ENCODE measurements at regions not wholly inside any gene's neighbourhood (a gene's known extent, or its start where the extent isn't known, plus 50 kb on each side); places are given as distances from the start of the nearest gene placed in this dataset.

GRCh38 chr12:83660727-83661358 is 974.1 kb downstream of the TMTC2 start:
- Histone ChIP-seq H3K27me3 (ENCODE audit: control insufficient read depth in 2 of 2, insufficient read depth in 2 of 2, low read length in 2 of 2) (no peaks in the 10 kb centered on the region), H3K9ac (ENCODE audit: low read depth in 1 of 2, low read length in 2 of 2) (no peak overlapping the region), H3K9me3 (ENCODE audit: control insufficient read depth in 2 of 2, low read length in 2 of 2) (no peaks in the 10 kb centered on the region), H3K4me1 (ENCODE audit: control insufficient read depth in 2 of 2, insufficient read depth in 2 of 2, low read length in 2 of 2) (no peaks in the 10 kb centered on the region), H3K27ac (ENCODE audit: low read depth in 2 of 2, low read length in 2 of 2) (no peak overlapping the region), H3K4me3 (ENCODE audit: low read length in 2 of 2) (no peak overlapping the region), H3K36me3 (ENCODE audit: control insufficient read depth in 2 of 2, insufficient read depth in 2 of 2, low read length in 2 of 2) (no peaks in the 10 kb centered on the region)

GRCh38 chr12:83659321-83659720 is 972.6 kb downstream of the TMTC2 start:
- Histone ChIP-seq H3K27ac (ENCODE audit: low read depth in 2 of 2, low read length in 2 of 2) (no peak overlapping the region), H3K27me3 (ENCODE audit: control insufficient read depth in 2 of 2, insufficient read depth in 2 of 2, low read length in 2 of 2) (no peaks in the 10 kb centered on the region), H3K9me3 (ENCODE audit: control insufficient read depth in 2 of 2, low read length in 2 of 2) (no peaks in the 10 kb centered on the region), H3K36me3 (ENCODE audit: control insufficient read depth in 2 of 2, insufficient read depth in 2 of 2, low read length in 2 of 2) (no peaks in the 10 kb centered on the region), H3K4me3 (ENCODE audit: low read length in 2 of 2) (no peak overlapping the region), H3K9ac (ENCODE audit: low read depth in 1 of 2, low read length in 2 of 2) (no peak overlapping the region), H3K4me1 (ENCODE audit: control insufficient read depth in 2 of 2, insufficient read depth in 2 of 2, low read length in 2 of 2) (no peaks in the 10 kb centered on the region)

GRCh38 chr12:83656004-83656403 is 969.3 kb downstream of the TMTC2 start:
- Histone ChIP-seq H3K9me3 (ENCODE audit: control insufficient read depth in 2 of 2, low read length in 2 of 2) (no peaks in the 10 kb centered on the region), H3K36me3 (ENCODE audit: control insufficient read depth in 2 of 2, insufficient read depth in 2 of 2, low read length in 2 of 2) (no peaks in the 10 kb centered on the region), H3K4me1 (ENCODE audit: control insufficient read depth in 2 of 2, insufficient read depth in 2 of 2, low read length in 2 of 2) (no peaks in the 10 kb centered on the region), H3K9ac (ENCODE audit: low read depth in 1 of 2, low read length in 2 of 2) (no peak overlapping the region), H3K27ac (ENCODE audit: low read depth in 2 of 2, low read length in 2 of 2) (no peak overlapping the region), H3K4me3 (ENCODE audit: low read length in 2 of 2) (no peak overlapping the region), H3K27me3 (ENCODE audit: control insufficient read depth in 2 of 2, insufficient read depth in 2 of 2, low read length in 2 of 2) (no peaks in the 10 kb centered on the region)

- H3K9me3 ChIP-seq (ENCODE audit: control insufficient read depth in 2 of 2, low read length in 2 of 2), result peaks cover 0 to 6% of the 10 kb centered on the region in 2 donors
- no peak overlapping the region for H3K4me3 ChIP-seq (ENCODE audit: low read length in 2 of 2)
- no peak overlapping the region for H3K27ac ChIP-seq (ENCODE audit: low read depth in 2 of 2, low read length in 2 of 2)
- H3K4me1 ChIP-seq (ENCODE audit: control insufficient read depth in 2 of 2, insufficient read depth in 2 of 2, low read length in 2 of 2), result no peaks in the 10 kb centered on the region
- no peaks in the 10 kb centered on the region for H3K27me3 ChIP-seq (ENCODE audit: control insufficient read depth in 2 of 2, insufficient read depth in 2 of 2, low read length in 2 of 2)
- H3K36me3 ChIP-seq (ENCODE audit: control insufficient read depth in 2 of 2, insufficient read depth in 2 of 2, low read length in 2 of 2), result no peaks in the 10 kb centered on the region
- H3K9ac ChIP-seq (ENCODE audit: low read depth in 1 of 2, low read length in 2 of 2), result no peak overlapping the region
These were observed 955.5 kb downstream of the TMTC2 start for GRCh38 chr12:83642205-83642604.

- no peak overlapping the region for H3K9ac ChIP-seq (ENCODE audit: low read depth in 1 of 2, low read length in 2 of 2)
- H3K27ac ChIP-seq (ENCODE audit: low read depth in 2 of 2, low read length in 2 of 2), result no peak overlapping the region
- no peaks in the 10 kb centered on the region for H3K4me1 ChIP-seq (ENCODE audit: control insufficient read depth in 2 of 2, insufficient read depth in 2 of 2, low read length in 2 of 2)
- no peaks in the 10 kb centered on the region for H3K36me3 ChIP-seq (ENCODE audit: control insufficient read depth in 2 of 2, insufficient read depth in 2 of 2, low read length in 2 of 2)
- H3K9me3 ChIP-seq (ENCODE audit: control insufficient read depth in 2 of 2, low read length in 2 of 2), result peaks cover 0 to 6% of the 10 kb centered on the region in 2 donors
- no peak overlapping the region for H3K4me3 ChIP-seq (ENCODE audit: low read length in 2 of 2)
- H3K27me3 ChIP-seq (ENCODE audit: control insufficient read depth in 2 of 2, insufficient read depth in 2 of 2, low read length in 2 of 2), result no peaks in the 10 kb centered on the region
These were observed 955.1 kb downstream of the TMTC2 start for GRCh38 chr12:83641789-83642188.

- H3K9me3 ChIP-seq (ENCODE audit: control insufficient read depth in 2 of 2, low read length in 2 of 2), result no peaks in the 10 kb centered on the region
These were observed 948.1 kb downstream of the TMTC2 start for GRCh38 chr12:83634726-83635267.

GRCh38 chr12:83630526-83630925 is 943.8 kb downstream of the TMTC2 start:
- Histone ChIP-seq H3K27me3 (ENCODE audit: control insufficient read depth in 2 of 2, insufficient read depth in 2 of 2, low read length in 2 of 2) (no peaks in the 10 kb centered on the region), H3K36me3 (ENCODE audit: control insufficient read depth in 2 of 2, insufficient read depth in 2 of 2, low read length in 2 of 2) (no peaks in the 10 kb centered on the region), H3K9ac (ENCODE audit: low read depth in 1 of 2, low read length in 2 of 2) (no peak overlapping the region), H3K4me1 (ENCODE audit: control insufficient read depth in 2 of 2, insufficient read depth in 2 of 2, low read length in 2 of 2) (no peaks in the 10 kb centered on the region), H3K27ac (ENCODE audit: low read depth in 2 of 2, low read length in 2 of 2) (no peak overlapping the region), H3K4me3 (ENCODE audit: low read length in 2 of 2) (no peak overlapping the region), H3K9me3 (ENCODE audit: control insufficient read depth in 2 of 2, low read length in 2 of 2) (no peaks in the 10 kb centered on the region)

More at GRCh38 chr12:83634726-83635267, 948.1 kb downstream of the TMTC2 start:
- Histone ChIP-seq H3K27ac (ENCODE audit: low read depth in 2 of 2, low read length in 2 of 2) (no peak overlapping the region), H3K4me3 (ENCODE audit: low read length in 2 of 2) (no peak overlapping the region), H3K36me3 (ENCODE audit: control insufficient read depth in 2 of 2, insufficient read depth in 2 of 2, low read length in 2 of 2) (no peaks in the 10 kb centered on the region), H3K4me1 (ENCODE audit: control insufficient read depth in 2 of 2, insufficient read depth in 2 of 2, low read length in 2 of 2) (no peaks in the 10 kb centered on the region), H3K9ac (ENCODE audit: low read depth in 1 of 2, low read length in 2 of 2) (no peak overlapping the region), H3K27me3 (ENCODE audit: control insufficient read depth in 2 of 2, insufficient read depth in 2 of 2, low read length in 2 of 2) (no peaks in the 10 kb centered on the region)

- H3K4me3 ChIP-seq (ENCODE audit: low read length in 2 of 2), result no peak overlapping the region
- no peak overlapping the region for H3K9ac ChIP-seq (ENCODE audit: low read depth in 1 of 2, low read length in 2 of 2)
- no peak overlapping the region for H3K27ac ChIP-seq (ENCODE audit: low read depth in 2 of 2, low read length in 2 of 2)
- H3K36me3 ChIP-seq (ENCODE audit: control insufficient read depth in 2 of 2, insufficient read depth in 2 of 2, low read length in 2 of 2), result no peaks in the 10 kb centered on the region
- H3K27me3 ChIP-seq (ENCODE audit: control insufficient read depth in 2 of 2, insufficient read depth in 2 of 2, low read length in 2 of 2), result no peaks in the 10 kb centered on the region
- no peaks in the 10 kb centered on the region for H3K4me1 ChIP-seq (ENCODE audit: control insufficient read depth in 2 of 2, insufficient read depth in 2 of 2, low read length in 2 of 2)
- no peaks in the 10 kb centered on the region for H3K9me3 ChIP-seq (ENCODE audit: control insufficient read depth in 2 of 2, low read length in 2 of 2)
These were observed 943.2 kb downstream of the TMTC2 start for GRCh38 chr12:83629931-83630330.

GRCh38 chr12:83622205-83622604 is 935.5 kb downstream of the TMTC2 start:
- no peaks in the 10 kb centered on the region for H3K27me3 ChIP-seq (ENCODE audit: control insufficient read depth in 2 of 2, insufficient read depth in 2 of 2, low read length in 2 of 2)
- H3K4me1 ChIP-seq (ENCODE audit: control insufficient read depth in 2 of 2, insufficient read depth in 2 of 2, low read length in 2 of 2), result no peaks in the 10 kb centered on the region
- no peaks in the 10 kb centered on the region for H3K36me3 ChIP-seq (ENCODE audit: control insufficient read depth in 2 of 2, insufficient read depth in 2 of 2, low read length in 2 of 2)
- H3K27ac ChIP-seq (ENCODE audit: low read depth in 2 of 2, low read length in 2 of 2), result no peak overlapping the region
- no peak overlapping the region for H3K9ac ChIP-seq (ENCODE audit: low read depth in 1 of 2, low read length in 2 of 2)
- no peak overlapping the region for H3K4me3 ChIP-seq (ENCODE audit: low read length in 2 of 2)
- no peaks in the 10 kb centered on the region for H3K9me3 ChIP-seq (ENCODE audit: control insufficient read depth in 2 of 2, low read length in 2 of 2)

- no peak overlapping the region for H3K27ac ChIP-seq (ENCODE audit: low read depth in 2 of 2, low read length in 2 of 2)
- H3K36me3 ChIP-seq (ENCODE audit: control insufficient read depth in 2 of 2, insufficient read depth in 2 of 2, low read length in 2 of 2), result no peaks in the 10 kb centered on the region
- no peak overlapping the region for H3K9ac ChIP-seq (ENCODE audit: low read depth in 1 of 2, low read length in 2 of 2)
- no peaks in the 10 kb centered on the region for H3K27me3 ChIP-seq (ENCODE audit: control insufficient read depth in 2 of 2, insufficient read depth in 2 of 2, low read length in 2 of 2)
- H3K4me1 ChIP-seq (ENCODE audit: control insufficient read depth in 2 of 2, insufficient read depth in 2 of 2, low read length in 2 of 2), result no peaks in the 10 kb centered on the region
- peaks cover 0 to 4% of the 10 kb centered on the region in 2 donors for H3K9me3 ChIP-seq (ENCODE audit: control insufficient read depth in 2 of 2, low read length in 2 of 2)
- H3K4me3 ChIP-seq (ENCODE audit: low read length in 2 of 2), result no peak overlapping the region
These were observed 933.3 kb downstream of the TMTC2 start for GRCh38 chr12:83619973-83620372.
